Transverse colon (tissue), 4 donors: ENCODE measurements at regions not wholly inside any gene's neighbourhood (a gene's known extent, or its start where the extent isn't known, plus 50 kb on each side); places are given as distances from the start of the nearest gene placed in this dataset.

Source experiments
- CTCF ChIP-seq, 5 experiments: fragments of 200-600 bp in 3 of 5; fragments of 450-650 bp in 2 of 5; sonication (generic) in 3 of 5; IDR thresholded peaks; 1 replicate in 2 of 5; 2 replicates in 3 of 5; pipeline ENCODE4 v1.5.1; 2016 to 2017; ENCODE audit warnings: antibody characterized with exemption in 5 of 5, inconsistent platforms in 3 of 5, mild to moderate bottlenecking in 2 of 5, moderate library complexity in 1 of 5
- EP300 ChIP-seq: sonication (generic); formaldehyde crosslinking; IDR thresholded peaks from one replicate; pipeline ENCODE4 v1.6.1; 2017; ENCODE audit warnings: antibody characterized with exemption, low read depth
- POLR2A ChIP-seq: fragments of 450-650 bp; IDR thresholded peaks from one replicate; pipeline ENCODE4 v1.6.1; 2016; ENCODE audit warnings: antibody characterized with exemption, mild to moderate bottlenecking, moderate library complexity
- POLR2AphosphoS5 ChIP-seq, 3 donors: sonication (generic); formaldehyde crosslinking; IDR thresholded peaks; one replicate each; pipeline ENCODE4 v1.6.1; 2016; ENCODE audit warnings: antibody characterized with exemption in 3 of 3

- TF ChIP-seq CTCF (IDR thresholded peaks at IDR 0.05) (no peak), POLR2A (no peak), EP300 (no peak), POLR2AphosphoS5 (IDR thresholded peaks at IDR 0.05) (no peak)
Observed at GRCh38 chr17:71679832-71680231, 441.0 kb upstream of the SOX9 start.
